Pancreas (tissue), 10 donors: ENCODE measurements at regions not wholly inside any gene's neighbourhood (a gene's known extent, or its start where the extent isn't known, plus 50 kb on each side); places are given as distances from the start of the nearest gene placed in this dataset.

Experiments
- ATAC-seq, 4 donors: fragments of 200-7000 bp; cut with Tn5 transposase; one replicate each; pipeline versions ENCODE4 v1.8.0 to v1.9.1; 2020; ENCODE audit warnings: mild to moderate bottlenecking in 4 of 4, moderate library complexity in 4 of 4
- DNase-seq, 6 donors: peaks; one replicate each; pipeline ENCODE4 v3.0.0-alpha.2; 2020
- FAIRE-seq: peaks from 2 replicates; lab custom pipeline; 2012; peaks lifted over from hg19 to GRCh38; lab: Jason Lieb, UNC
- H3K27ac ChIP-seq, 4 donors: fragments of 200-600 bp; sonication (generic); 1 replicate in 3 of 4; 2 replicates in 1 of 4; pipeline versions ENCODE4 v1.5.0 to v1.8.0; 2020
- H3K27me3 ChIP-seq, 4 donors: fragments of 200-600 bp; one replicate each; pipeline ENCODE4 v1.8.0; 2021
- H3K36me3 ChIP-seq, 3 donors: fragments of 200-600 bp; sonication (generic) in 1 of 3; one replicate each; pipeline versions ENCODE4 v1.5.0 to v1.8.0; 2020 to 2021
- H3K4me1 ChIP-seq, 3 donors: fragments of 200-600 bp; one replicate each; pipeline ENCODE4 v1.8.0; 2021
- H3K4me3 ChIP-seq, 4 donors: fragments of 200-600 bp; sonication (generic) in 2 of 4; one replicate each; pipeline versions ENCODE4 v1.5.0 to v1.8.0; 2020 to 2021
- H3K9me3 ChIP-seq, 4 donors: fragments of 200-600 bp; one replicate each; pipeline ENCODE4 v1.8.0; 2021
- CTCF ChIP-seq, 4 donors: fragments of 200-600 bp; sonication (generic) in 3 of 4; IDR thresholded peaks; one replicate each; pipeline versions ENCODE4 v1.5.0 to v1.8.0; 2021; ENCODE audit warnings: antibody characterized with exemption in 4 of 4
- WGBS, 2 donors: extraction: QIAGEN DNeasy Blood & Tissue Kit; methylation state at CpG; one replicate each; pipeline ENCODE4 v1.1.7; 2013; 5-methylcytosine and 5-hydroxymethylcytosine counted together
- intact Hi-C, 3 donors: fragments of 100-400 bp; cut with DNase I; formaldehyde crosslinking; loops; one replicate each; pipeline versions ENCODE4 v1.11.1 to v1.14.2; 2022
- donor health status: healthy with polysubstance abuse.
- donor health status: DM: no; HTN: no; CAD: no; lungs with moderate emphysema.
- donor health status: DM: no; HTN: no; CAD: no.
- donor health status: control.
- donor health status: control.
- donor health status: Bipolar disorder and iron deficiency.
- donor health status: DM: yes; HTN: yes; CAD: no.
- donor health status: DM: no; HTN: no; CAD: no.
- donor health status: DM: no; HTN: no; CAD: no.
- donor health status: DM: yes; HTN: yes; CAD: no.

GRCh38 chr9:69967344-69967743 lies 76.3 kb upstream of the MAMDC2 start:
- Histone ChIP-seq H3K27me3 (no peaks in the 10 kb centered on the region), H3K27ac (no peak overlapping the region), H3K4me3 (no peak overlapping the region), H3K36me3 (no peaks in the 10 kb centered on the region), H3K4me1 (no peaks in the 10 kb centered on the region), H3K9me3 (no peaks in the 10 kb centered on the region)
- ATAC-seq (no peak), FAIRE-seq (no peak), DNase-seq (no peak)
- no peak for TF ChIP-seq CTCF (IDR thresholded peaks at IDR 0.05)
- intact Hi-C loops: no loop called here
- 58 to 62% methylated on average over 1 of the region's 1 CpG for WGBS, 2 donors

- Histone ChIP-seq H3K36me3 (no peaks in the 10 kb centered on the region), H3K4me3 (no peak overlapping the region), H3K27ac (no peak overlapping the region), H3K27me3 (no peaks in the 10 kb centered on the region), H3K9me3 (no peaks in the 10 kb centered on the region), H3K4me1 (no peaks in the 10 kb centered on the region)
- DNase-seq (no peak), FAIRE-seq (no peak), ATAC-seq (no peak)
- intact Hi-C loops: loop anchor here in 2 of 3 donors (5.0 to 10.0 kb wide), 2 partner anchors 135 to 142 kb away; no protein-coding TSS in a partner anchor
- no peak for TF ChIP-seq CTCF (IDR thresholded peaks at IDR 0.05)
- WGBS, 2 donors: 90 to 94% methylated on average over 1 of the region's 1 CpG
Measured at GRCh38 chr9:69970001-69970533, 73.6 kb upstream of the MAMDC2 start.

DNA sequence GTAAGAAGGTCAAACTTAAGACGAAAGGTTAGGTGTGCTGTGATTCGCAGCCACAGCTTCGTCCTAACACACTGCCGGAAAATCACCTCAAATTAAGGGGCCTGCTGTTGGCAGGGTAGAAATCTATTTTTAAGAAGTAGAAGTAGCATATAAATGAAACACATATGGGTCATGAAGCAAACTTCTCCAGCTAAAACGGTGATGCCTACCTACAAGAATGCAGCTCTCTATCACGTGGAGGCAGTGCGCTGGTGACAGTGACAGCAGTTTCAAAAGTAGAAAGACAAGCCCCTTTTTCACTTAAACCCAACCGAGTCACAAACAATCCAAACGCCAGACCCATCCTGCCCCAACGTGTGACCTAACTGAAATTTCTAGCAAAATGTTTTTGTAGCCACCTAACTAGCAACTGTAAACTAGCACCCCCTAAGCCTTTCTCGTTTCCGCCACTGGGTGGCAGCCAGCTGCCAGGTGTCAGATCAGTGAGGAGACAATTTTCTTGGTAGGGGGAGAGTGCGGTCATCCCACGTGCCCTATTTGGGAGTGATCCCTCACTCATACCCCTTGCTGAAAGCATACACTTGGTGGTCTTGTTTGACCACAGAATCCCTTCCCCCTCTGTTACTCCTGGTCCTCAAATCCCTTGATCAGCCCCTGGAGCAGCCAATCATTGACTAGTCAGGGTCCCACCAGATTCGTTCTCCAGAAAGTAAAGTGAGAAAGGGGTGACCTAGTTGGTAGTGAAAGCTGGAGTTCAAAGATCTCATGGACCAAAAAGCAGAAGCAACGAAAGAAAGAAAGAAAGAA lies 71.8 kb upstream of the MAMDC2 start:
- intact Hi-C loops: loop anchor here in 2 of 3 donors (5.0 to 10.0 kb wide), 2 partner anchors 133 to 140 kb away; no protein-coding TSS in a partner anchor

DNA sequence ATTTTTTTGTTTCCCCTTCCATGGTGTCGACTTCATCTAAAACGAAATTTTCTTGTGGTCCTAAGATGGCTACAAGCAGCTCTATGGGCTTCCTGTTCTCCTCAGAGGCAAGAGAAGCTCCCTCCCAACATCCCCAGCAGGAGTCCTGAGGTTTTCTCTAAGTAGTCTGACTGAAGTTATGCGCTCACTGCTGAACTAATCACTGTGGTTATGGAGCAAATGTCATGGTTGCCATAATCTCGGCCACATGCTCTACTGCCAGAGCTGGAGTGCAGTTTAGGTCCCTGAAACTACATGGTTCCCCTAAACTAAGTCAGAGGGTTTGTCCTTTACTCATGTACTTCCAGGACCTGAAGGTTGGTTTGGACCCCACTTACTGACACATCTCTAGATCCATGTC lies 68.0 kb upstream of the MAMDC2 start:
- no peak overlapping the region for H3K4me3 ChIP-seq
- intact Hi-C loops: loop anchor here in 1 of 3 donors (10.0 kb wide), 1 partner anchor 129 kb away; no protein-coding TSS in a partner anchor

More for the DNA sequence above, 71.8 kb upstream of the MAMDC2 start:
- Histone ChIP-seq H3K4me3 (no peak overlapping the region), H3K9me3 (no peaks in the 10 kb centered on the region), H3K4me1 (no peaks in the 10 kb centered on the region), H3K36me3 (no peaks in the 10 kb centered on the region), H3K27me3 (no peaks in the 10 kb centered on the region), H3K27ac (no peak overlapping the region)
- TF ChIP-seq CTCF (IDR thresholded peaks at IDR 0.05): peak; percentile 44 to 77 (median 70)
- 34 to 41% methylated on average over 16 of the region's 16 CpGs for WGBS, 2 donors
- ATAC-seq (peak; percentile 73 to 92 (median 87)), DNase-seq (peak; percentile 51 to 84 (median 74)), FAIRE-seq (no peak)

More for the DNA sequence above, 68.0 kb upstream of the MAMDC2 start:
- no peak for TF ChIP-seq CTCF (IDR thresholded peaks at IDR 0.05)
- Histone ChIP-seq H3K27me3 (no peaks in the 10 kb centered on the region), H3K4me1 (no peaks in the 10 kb centered on the region), H3K36me3 (no peaks in the 10 kb centered on the region), H3K9me3 (no peaks in the 10 kb centered on the region), H3K27ac (no peak overlapping the region)
- ATAC-seq (no peak), FAIRE-seq (no peak), DNase-seq (no peak)
- 80% methylated on average over 4 of the region's 4 CpGs for WGBS, 2 donors
